B cell (primary cell): ENCODE measurements at regions not wholly inside any gene's neighbourhood (a gene's known extent, or its start where the extent isn't known, plus 50 kb on each side); places are given as distances from the start of the nearest gene placed in this dataset.

Experiments used
- ATAC-seq: fragments of 200-7000 bp; cut with Tn5 transposase; one replicate; pipeline ENCODE4 v1.10.0; 2021; ENCODE audit warnings: low read depth, mild to moderate bottlenecking, moderate number of reproducible peaks, moderate library complexity
- CTCF ChIA-PET: fragments of 350-600 bp; sonication (Branson Sonifier 250); formaldehyde crosslinking; loops from one replicate; lab custom pipeline; 2021; ENCODE audit warnings: antibody characterized with exemption, inconsistent platforms; lab: Charles Lee
- POLR2A ChIA-PET: fragments of 350-600 bp; sonication (Branson Sonifier 250); formaldehyde crosslinking; loops from one replicate; lab custom pipeline; 2021; ENCODE audit warnings: antibody characterized with exemption; lab: Charles Lee
- DNase-seq: peaks from one replicate; pipeline ENCODE4 v3.0.0; 2013
- H2AFZ ChIP-seq: 2 replicates; pipeline ENCODE4 v1.6.1; 2012; ENCODE audit warnings: mild to moderate bottlenecking, low read depth, low read length; ENCODE audit not compliant: insufficient read depth, poor library complexity, severe bottlenecking
- H3K27ac ChIP-seq, 2 donors: 1 replicate in 1 of 2; 2 replicates in 1 of 2; pipeline ENCODE4 v1.5.1; 2012 to 2013; ENCODE audit warnings: low read length in 2 of 2, mild to moderate bottlenecking in 2 of 2, moderate library complexity in 1 of 2
- H3K27me3 ChIP-seq, 4 experiments: fragments of 200-600 bp in 1 of 4; sonication (generic) in 1 of 4; replicated peaks in 1 of 4; 1 replicate in 2 of 4; 2 replicates in 2 of 4; pipeline versions ENCODE4 v1.6.1 to v1.7.0; 2013 to 2016; ENCODE audit warnings: low read length in 3 of 4, mild to moderate bottlenecking in 2 of 4, mixed read lengths in 1 of 4, moderate library complexity in 1 of 4; ENCODE audit not compliant: insufficient read depth in 4 of 4, control insufficient read depth in 3 of 4; ENCODE audit errors: control extremely low read depth in 1 of 4
- H3K36me3 ChIP-seq, 2 experiments: replicated peaks in 1 of 2; 1 replicate in 1 of 2; 2 replicates in 1 of 2; pipeline versions ENCODE4 v1.6.1 to v1.7.1; 2013; ENCODE audit warnings: low read length in 1 of 2; ENCODE audit not compliant: insufficient read depth in 2 of 2, control insufficient read depth in 1 of 2; ENCODE audit errors: control extremely low read depth in 1 of 2, extremely low read depth in 1 of 2
- H3K4me1 ChIP-seq, 2 donors: fragments of 200-600 bp in 1 of 2; sonication (generic) in 1 of 2; 1 replicate in 1 of 2; 2 replicates in 1 of 2; pipeline versions ENCODE4 v1.5.1 to v1.6.1; 2013 to 2017; ENCODE audit warnings: low read length in 2 of 2; ENCODE audit not compliant: control insufficient read depth in 2 of 2, insufficient read depth in 2 of 2
- H3K4me2 ChIP-seq: replicated peaks from 2 replicates; pipeline ENCODE3; 2012; ENCODE audit warnings: mild to moderate bottlenecking, low read depth, low read length; ENCODE audit not compliant: poor library complexity, severe bottlenecking
- H3K4me3 ChIP-seq, 5 experiments: fragments of 200-600 bp in 1 of 5; sonication (generic) in 1 of 5; 1 replicate in 3 of 5; 2 replicates in 2 of 5; pipeline versions ENCODE4 v1.5.1 to v1.7.0; 2011 to 2016; ENCODE audit warnings: low read length in 4 of 5, mild to moderate bottlenecking in 4 of 5, low read depth in 2 of 5, control low read depth in 1 of 5, moderate library complexity in 1 of 5; ENCODE audit not compliant: insufficient read depth in 1 of 5; ENCODE audit errors: control extremely low read depth in 1 of 5, extremely low read depth in 1 of 5
- H3K79me2 ChIP-seq: fragments of 200-600 bp; sonication (generic); one replicate; pipeline ENCODE4 v1.6.0; 2016; ENCODE audit warnings: low read length; ENCODE audit not compliant: control insufficient read depth, insufficient read depth
- H3K9ac ChIP-seq: fragments of 200-600 bp; sonication (generic); 2 replicates; pipeline ENCODE4 v1.6.1; 2017; ENCODE audit warnings: mild to moderate bottlenecking, low read length, moderate library complexity
- H3K9me3 ChIP-seq, 3 donors: one replicate each; pipeline versions ENCODE4 v1.6.1 to v1.7.1; 2013; ENCODE audit warnings: low read length in 2 of 3; ENCODE audit not compliant: control insufficient read depth in 2 of 3, insufficient read depth in 1 of 3; ENCODE audit errors: control extremely low read depth in 1 of 3
- H4K20me1 ChIP-seq: 2 replicates; pipeline ENCODE4 v1.6.0; 2012; ENCODE audit warnings: mild to moderate bottlenecking, low read length; ENCODE audit not compliant: insufficient read depth, control insufficient read depth, poor library complexity, severe bottlenecking
- H3K27ac Mint-ChIP-seq: one replicate; pipeline ENCODE4 v1.8.0; 2021; ENCODE audit warnings: mixed read lengths
- H3K27me3 Mint-ChIP-seq: one replicate; pipeline ENCODE4 v1.8.0; 2021; ENCODE audit warnings: mixed read lengths
- H3K4me1 Mint-ChIP-seq: one replicate; pipeline ENCODE4 v1.8.0; 2021; ENCODE audit warnings: mixed read lengths
- H3K4me3 Mint-ChIP-seq: one replicate; pipeline ENCODE4 v1.8.0; 2021; ENCODE audit warnings: mixed read lengths
- H3K9me3 Mint-ChIP-seq: one replicate; pipeline ENCODE4 v1.8.0; 2022; ENCODE audit warnings: mixed read lengths; ENCODE audit not compliant: insufficient read depth
- EZH2 ChIP-seq: IDR thresholded peaks from 2 replicates; pipeline ENCODE4 v1.6.1; 2012; ENCODE audit warnings: borderline replicate concordance, low read depth, mild to moderate bottlenecking, moderate library complexity, low read length; ENCODE audit not compliant: insufficient read depth, poor library complexity, severe bottlenecking
- WGBS: methylation state at CpG from one replicate; pipeline ENCODE4 v1.1.5; 2013; ENCODE audit warnings: missing lambda C conversion rate; ENCODE audit not compliant: insufficient coverage; 5-methylcytosine and 5-hydroxymethylcytosine counted together
- intact Hi-C: fragments of 100-400 bp; cut with micrococcal nuclease; formaldehyde crosslinking; loops from one replicate; pipeline ENCODE4 v1.10.0; 2022
- TF ChIP-seq, protein P1 (sequence below): fragments of 200-600 bp; IDR thresholded peaks from one replicate; pipeline ENCODE4 v1.8.0; 2022; ENCODE audit warnings: antibody characterized with exemption, mild to moderate bottlenecking

DNA sequence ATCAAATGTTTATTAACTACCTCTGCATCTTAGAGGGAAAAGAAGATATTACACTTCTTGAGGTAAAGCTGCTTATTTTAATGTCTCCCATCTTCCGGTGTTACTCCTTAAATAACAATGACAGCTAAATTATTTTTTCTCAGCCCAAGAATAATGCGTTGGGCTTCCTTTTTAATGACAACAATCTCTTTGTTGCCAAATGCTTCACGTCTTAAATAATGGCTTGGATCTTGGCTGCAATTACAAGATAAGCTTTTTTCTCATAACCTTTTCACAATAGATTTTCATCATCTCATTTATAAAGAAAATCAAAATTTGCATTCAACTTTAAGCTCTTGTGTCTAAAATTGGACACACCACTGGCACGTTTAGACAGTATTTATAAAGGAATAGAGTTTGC lies 89.2 kb upstream of the COL8A1 start:
- H4K20me1 ChIP-seq = no peaks in the 10 kb centered on the region
- H3K27me3 Mint-ChIP-seq = no peaks in the 10 kb centered on the region
- H3K4me1 Mint-ChIP-seq = no peaks in the 10 kb centered on the region
- H3K27ac ChIP-seq = no peak overlapping the region
- no peak overlapping the region for H2AFZ ChIP-seq
- WGBS = 83% methylated on average over 1 of the region's 4 CpGs
- no peaks in the 10 kb centered on the region for H3K36me3 ChIP-seq
- CTCF ChIA-PET = no interaction called here
- no peak overlapping the region for H3K27ac Mint-ChIP-seq
- TF ChIP-seq, protein P1, sequence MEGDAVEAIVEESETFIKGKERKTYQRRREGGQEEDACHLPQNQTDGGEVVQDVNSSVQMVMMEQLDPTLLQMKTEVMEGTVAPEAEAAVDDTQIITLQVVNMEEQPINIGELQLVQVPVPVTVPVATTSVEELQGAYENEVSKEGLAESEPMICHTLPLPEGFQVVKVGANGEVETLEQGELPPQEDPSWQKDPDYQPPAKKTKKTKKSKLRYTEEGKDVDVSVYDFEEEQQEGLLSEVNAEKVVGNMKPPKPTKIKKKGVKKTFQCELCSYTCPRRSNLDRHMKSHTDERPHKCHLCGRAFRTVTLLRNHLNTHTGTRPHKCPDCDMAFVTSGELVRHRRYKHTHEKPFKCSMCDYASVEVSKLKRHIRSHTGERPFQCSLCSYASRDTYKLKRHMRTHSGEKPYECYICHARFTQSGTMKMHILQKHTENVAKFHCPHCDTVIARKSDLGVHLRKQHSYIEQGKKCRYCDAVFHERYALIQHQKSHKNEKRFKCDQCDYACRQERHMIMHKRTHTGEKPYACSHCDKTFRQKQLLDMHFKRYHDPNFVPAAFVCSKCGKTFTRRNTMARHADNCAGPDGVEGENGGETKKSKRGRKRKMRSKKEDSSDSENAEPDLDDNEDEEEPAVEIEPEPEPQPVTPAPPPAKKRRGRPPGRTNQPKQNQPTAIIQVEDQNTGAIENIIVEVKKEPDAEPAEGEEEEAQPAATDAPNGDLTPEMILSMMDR = no peak
- TF ChIP-seq EZH2 = no peak
- H3K4me2 ChIP-seq = no peak overlapping the region
- no peak overlapping the region for H3K9ac ChIP-seq
- H3K9me3 ChIP-seq = no peaks in the 10 kb centered on the region
- H3K4me1 ChIP-seq = no peaks in the 10 kb centered on the region
- no peaks in the 10 kb centered on the region for H3K27me3 ChIP-seq
- no peak overlapping the region for H3K4me3 Mint-ChIP-seq
- H3K9me3 Mint-ChIP-seq = no peaks in the 10 kb centered on the region
- ATAC-seq = no peak
- H3K4me3 ChIP-seq = no peak overlapping the region
- no peaks in the 10 kb centered on the region for H3K79me2 ChIP-seq
- no peak for DNase-seq
- POLR2A ChIA-PET = no interaction called here
- intact Hi-C loops = no loop called here

DNA sequence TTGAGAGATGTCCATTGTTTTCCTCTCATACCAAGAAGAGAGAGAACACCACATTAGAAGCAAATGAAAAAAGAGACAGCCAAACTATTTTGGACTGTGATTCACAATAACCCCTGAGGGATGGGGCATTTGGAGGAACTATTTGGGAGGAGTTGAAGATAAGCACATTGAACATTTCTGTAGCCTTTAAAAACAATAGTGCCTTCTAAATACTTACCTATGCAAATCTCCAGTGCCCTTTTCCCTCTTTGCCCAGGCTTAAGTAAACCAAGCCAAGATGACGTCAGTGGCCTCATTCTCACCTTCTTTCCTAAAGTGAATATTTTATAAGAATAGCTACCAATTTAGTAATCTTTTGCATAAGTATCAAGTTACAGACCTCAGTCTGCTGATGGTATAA lies 89.7 kb upstream of the COL8A1 start:
- Mint-ChIP-seq H3K27me3 (no peaks in the 10 kb centered on the region), H3K9me3 (no peaks in the 10 kb centered on the region), H3K4me3 (no peak overlapping the region), H3K27ac (no peak overlapping the region), H3K4me1 (no peaks in the 10 kb centered on the region)
- Histone ChIP-seq H3K9me3 (no peaks in the 10 kb centered on the region), H4K20me1 (no peaks in the 10 kb centered on the region), H3K36me3 (no peaks in the 10 kb centered on the region), H3K4me1 (no peaks in the 10 kb centered on the region), H3K27ac (no peak overlapping the region), H3K79me2 (no peaks in the 10 kb centered on the region), H3K4me3 (no peak overlapping the region), H2AFZ (no peak overlapping the region), H3K9ac (no peak overlapping the region), H3K4me2 (no peak overlapping the region), H3K27me3 (no peaks in the 10 kb centered on the region)
- DNase-seq (no peak), ATAC-seq (no peak)
- CTCF ChIA-PET = no interaction called here
- no peak for TF ChIP-seq EZH2
- TF ChIP-seq, protein P1 = no peak
- intact Hi-C loops = no loop called here
- POLR2A ChIA-PET = no interaction called here
- WGBS = no CpG with 5 or more reads among the region's 1 CpG
